ENCODE measurements at regions not wholly inside any gene's neighbourhood (a gene's known extent, or its start where the extent isn't known, plus 50 kb on each side); places are given as distances from the start of the nearest gene placed in this dataset.

DNA sequence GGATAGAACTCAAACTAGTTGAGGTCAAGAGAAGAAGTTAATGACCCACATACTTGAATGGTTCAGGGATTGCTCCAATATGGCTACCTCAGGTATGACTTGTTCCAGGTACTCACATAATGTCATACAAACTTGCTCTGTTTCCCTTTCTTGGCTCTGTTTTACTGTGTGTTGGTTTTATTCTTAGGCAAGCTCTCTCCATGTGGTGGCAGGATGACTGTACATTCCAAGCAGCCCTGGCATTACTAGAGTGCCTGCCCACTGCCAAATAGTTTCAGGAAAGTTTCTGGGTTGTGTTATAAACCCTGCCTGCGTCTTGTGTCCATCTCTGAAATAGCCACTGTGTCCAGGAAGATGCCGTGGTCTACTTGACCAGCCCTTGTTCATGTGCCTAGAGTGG lies 476.8 kb downstream of the SHISA9 start:
- no peak overlapping the region for H4K5ac ChIP-seq (ENCODE audit: low read depth, low read length)
- H3K18ac ChIP-seq (ENCODE audit: low read depth, low read length), result no peak overlapping the region
- H3K79me1 ChIP-seq (ENCODE audit: low read depth in 1 of 2, low read length in 2 of 2), result no peaks in the 10 kb centered on the region
- no CpG with 5 or more reads among the region's 2 CpGs for WGBS, 2 experiments (ENCODE audit: extremely low coverage in 2 of 2, insufficient read length in 1 of 2)
- no peaks in the 10 kb centered on the region for H3K36me3 ChIP-seq (ENCODE audit: control insufficient read depth, insufficient read depth, low read length)
- H3K9me3 ChIP-seq (ENCODE audit: control insufficient read depth, insufficient read depth, low read length), result peaks cover 17% of the 10 kb centered on the region
- H4K8ac ChIP-seq (ENCODE audit: low read depth in 2 of 2, low read length in 2 of 2), result no peak overlapping the region
- H3K4me1 ChIP-seq (ENCODE audit: control insufficient read depth, insufficient read depth, low read length), result no peaks in the 10 kb centered on the region
- H3K56ac ChIP-seq (ENCODE audit: extremely low read depth, insufficient read depth, low read length), result no peak overlapping the region
- CTCF ChIA-PET, result no interaction called here
- H2BK120ac ChIP-seq (ENCODE audit: low read depth, low read length), result no peak overlapping the region
- ATAC-seq (ENCODE audit: low read depth) (no peak), DNase-seq (no peak)
- no peak overlapping the region for H2BK5ac ChIP-seq (ENCODE audit: low read depth, low read length, poor library complexity, severe bottlenecking)
- no peak overlapping the region for H2BK20ac ChIP-seq (ENCODE audit: low read depth, low read length)
- no peaks in the 10 kb centered on the region for H4K20me1 ChIP-seq (ENCODE audit: insufficient read depth, low read length)
- H3K4me3 ChIP-seq (ENCODE audit: insufficient read depth, low read depth, low read length), result no peak overlapping the region
- in situ Hi-C loops (cut with MboI; ENCODE audit: low sequenced_read_pairs), result no loop called here
- H3K4ac ChIP-seq (ENCODE audit: low read depth, low read length), result no peak overlapping the region
- intact Hi-C loops (cut with micrococcal nuclease), result no loop called here
- H3K14ac ChIP-seq (replicated peaks; ENCODE audit: low read depth, low read length), result no peak overlapping the region
- no TSS peak for BruUV-seq (replicated peaks)
- no peaks in the 10 kb centered on the region for H3K27me3 ChIP-seq (ENCODE audit: control insufficient read depth, insufficient read depth, low read length)
- TF ChIP-seq MAZ (IDR thresholded peaks at IDR 0.05; ENCODE audit: borderline replicate concordance, low read depth, low read length) (no peak), BHLHE40 (IDR thresholded peaks at IDR 0.05; ENCODE audit: low read depth, low read length) (no peak), RFX5 (IDR thresholded peaks at IDR 0.05; ENCODE audit: low read depth, low read length) (no peak)
- TF ChIP-seq, protein P1, sequence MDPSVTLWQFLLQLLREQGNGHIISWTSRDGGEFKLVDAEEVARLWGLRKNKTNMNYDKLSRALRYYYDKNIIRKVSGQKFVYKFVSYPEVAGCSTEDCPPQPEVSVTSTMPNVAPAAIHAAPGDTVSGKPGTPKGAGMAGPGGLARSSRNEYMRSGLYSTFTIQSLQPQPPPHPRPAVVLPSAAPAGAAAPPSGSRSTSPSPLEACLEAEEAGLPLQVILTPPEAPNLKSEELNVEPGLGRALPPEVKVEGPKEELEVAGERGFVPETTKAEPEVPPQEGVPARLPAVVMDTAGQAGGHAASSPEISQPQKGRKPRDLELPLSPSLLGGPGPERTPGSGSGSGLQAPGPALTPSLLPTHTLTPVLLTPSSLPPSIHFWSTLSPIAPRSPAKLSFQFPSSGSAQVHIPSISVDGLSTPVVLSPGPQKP (IDR thresholded peaks at IDR 0.05; ENCODE audit: borderline replicate concordance, low read depth, low read length), result no peak
- dilution Hi-C loops (cut with HindIII; ENCODE audit: low sequenced_read_pairs, unreplicated experiment), result no loop called here
- H2AK5ac ChIP-seq (ENCODE audit: low read depth, low read length), result no peak overlapping the region
- no peak overlapping the region for H3K9ac ChIP-seq (ENCODE audit: low read depth, low read length)
- no peaks in the 10 kb centered on the region for H3K9me1 ChIP-seq (ENCODE audit: insufficient read depth, low read length)
- H3K23ac ChIP-seq (ENCODE audit: low read depth, low read length), result no peak overlapping the region
- POLR2A ChIA-PET (ENCODE audit: unreplicated experiment), result no interaction called here
- H2AFZ ChIP-seq (replicated peaks; ENCODE audit: low read length, poor library complexity), result no peak overlapping the region
- no peak overlapping the region for H2BK15ac ChIP-seq (ENCODE audit: low read depth, low read length)
- H3K4me2 ChIP-seq (ENCODE audit: low read depth, low read length), result no peak overlapping the region
- H3K27ac ChIP-seq (ENCODE audit: insufficient read depth, low read length), result no peak overlapping the region
- no peak overlapping the region for H2AK9ac ChIP-seq (replicated peaks; ENCODE audit: low read depth, low read length, poor library complexity)
- no peak overlapping the region for H4K91ac ChIP-seq (ENCODE audit: insufficient read depth, low read depth, low read length)

Data from IMR-90 (cell line).